ENCODE measurements at regions not wholly inside any gene's neighbourhood (a gene's known extent, or its start where the extent isn't known, plus 50 kb on each side); places are given as distances from the start of the nearest gene placed in this dataset.

DNA sequence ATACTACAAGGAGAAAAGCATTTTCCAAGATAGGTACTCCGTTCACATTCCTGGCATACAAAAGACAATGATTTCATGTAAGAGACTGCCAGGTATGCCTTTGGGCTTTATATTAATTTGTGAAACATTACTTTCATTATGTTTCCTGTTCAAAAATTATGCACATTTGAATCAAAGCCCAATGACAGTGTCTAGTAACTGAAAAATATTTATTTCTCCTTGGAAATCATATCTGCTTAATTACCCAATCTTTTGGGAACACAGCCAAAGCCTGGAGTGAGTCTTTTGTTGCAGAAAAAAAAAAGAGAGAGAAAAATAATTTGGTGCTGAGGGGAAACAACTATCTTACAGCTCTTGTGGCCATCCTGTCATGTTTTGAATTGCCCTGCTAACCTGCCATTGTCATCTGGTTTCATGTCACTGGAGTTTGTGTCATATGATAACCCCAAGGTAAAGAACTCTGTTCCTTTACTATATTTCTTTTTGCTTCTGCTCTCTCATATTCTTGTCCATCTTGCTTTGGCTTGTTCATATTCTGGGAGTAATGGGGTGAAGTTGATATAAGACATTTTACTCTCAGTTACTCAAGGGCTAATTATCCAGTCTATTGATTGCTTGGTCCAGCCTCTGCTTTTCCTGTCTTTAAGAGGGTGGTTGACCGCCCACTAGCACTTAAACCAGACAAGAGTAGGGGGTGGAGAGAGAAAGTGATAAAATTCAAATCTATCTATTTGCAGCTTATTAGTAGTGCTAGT lies 238.3 kb upstream of the NUDT12 start:
- TF ChIP-seq, protein P1, sequence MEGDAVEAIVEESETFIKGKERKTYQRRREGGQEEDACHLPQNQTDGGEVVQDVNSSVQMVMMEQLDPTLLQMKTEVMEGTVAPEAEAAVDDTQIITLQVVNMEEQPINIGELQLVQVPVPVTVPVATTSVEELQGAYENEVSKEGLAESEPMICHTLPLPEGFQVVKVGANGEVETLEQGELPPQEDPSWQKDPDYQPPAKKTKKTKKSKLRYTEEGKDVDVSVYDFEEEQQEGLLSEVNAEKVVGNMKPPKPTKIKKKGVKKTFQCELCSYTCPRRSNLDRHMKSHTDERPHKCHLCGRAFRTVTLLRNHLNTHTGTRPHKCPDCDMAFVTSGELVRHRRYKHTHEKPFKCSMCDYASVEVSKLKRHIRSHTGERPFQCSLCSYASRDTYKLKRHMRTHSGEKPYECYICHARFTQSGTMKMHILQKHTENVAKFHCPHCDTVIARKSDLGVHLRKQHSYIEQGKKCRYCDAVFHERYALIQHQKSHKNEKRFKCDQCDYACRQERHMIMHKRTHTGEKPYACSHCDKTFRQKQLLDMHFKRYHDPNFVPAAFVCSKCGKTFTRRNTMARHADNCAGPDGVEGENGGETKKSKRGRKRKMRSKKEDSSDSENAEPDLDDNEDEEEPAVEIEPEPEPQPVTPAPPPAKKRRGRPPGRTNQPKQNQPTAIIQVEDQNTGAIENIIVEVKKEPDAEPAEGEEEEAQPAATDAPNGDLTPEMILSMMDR (IDR thresholded peaks at IDR 0.05), result no peak
- TF ChIP-seq EP300 (IDR thresholded peaks at IDR 0.05) (no peak), POLR2A (IDR thresholded peaks at IDR 0.05) (no peak)
